A549 (cell line): ENCODE measurements at regions not wholly inside any gene's neighbourhood (a gene's known extent, or its start where the extent isn't known, plus 50 kb on each side); places are given as distances from the start of the nearest gene placed in this dataset.

ENCODE experiments used
- ATAC-seq, 2 experiments: fragments of 200-7000 bp in 1 of 2; fragments of >200 bp in 1 of 2; cut with Nextera tagmentation in 1 of 2; cut with Tn5 transposase in 1 of 2; 3 replicates each; pipeline versions ENCODE4 v1.8.0 to v1.9.1; 2018 to 2020; ENCODE audit warnings: mild to moderate bottlenecking in 1 of 2, moderate library complexity in 1 of 2
- CTCF ChIA-PET: fragments of 300-600 bp; sonication (Branson Sonifier 250); formaldehyde crosslinking; extraction: SDS; loops from one replicate; lab custom pipeline; 2021; ENCODE audit warnings: antibody characterized with exemption, inconsistent platforms; lab: Yijun Ruan, JAX
- POLR2A ChIA-PET: fragments of 350-600 bp; formaldehyde crosslinking; extraction: SDS; loops from one replicate; lab custom pipeline; 2021; ENCODE audit warnings: antibody characterized with exemption, inconsistent platforms; lab: Yijun Ruan, JAX
- DNase-seq, 2 experiments: peaks; one replicate each; pipeline versions ENCODE4 v3.0.0 to v3.0.0-alpha.2; 2011 to 2016; ENCODE audit warnings: low read depth in 1 of 2, low spot score in 1 of 2
- FAIRE-seq: peaks from 2 replicates; lab custom pipeline; 2011; peaks lifted over from hg19 to GRCh38; lab: Jason Lieb, UNC
- H3K27ac ChIP-seq, 2 experiments: fragments of >200 bp; sonication (Bioruptor Twin); formaldehyde crosslinking; 3 replicates each; pipeline ENCODE4 v1.5.1; 2016 to 2017
- H3K4me1 ChIP-seq: fragments of >200 bp; sonication (Bioruptor Twin); formaldehyde crosslinking; 3 replicates; pipeline ENCODE4 v1.6.1; 2016
- H3K4me2 ChIP-seq: fragments of >200 bp; sonication (Bioruptor Twin); formaldehyde crosslinking; 3 replicates; pipeline ENCODE4 v1.6.1; 2016
- H3K4me3 ChIP-seq: fragments of >200 bp; sonication (Bioruptor Twin); formaldehyde crosslinking; 3 replicates; pipeline ENCODE4 v1.5.1; 2016
- H3K9me3 ChIP-seq: fragments of >200 bp; sonication (Bioruptor Twin); formaldehyde crosslinking; 3 replicates; pipeline ENCODE4 v1.6.1; 2016
- CHD2 ChIP-seq: fragments of 150-350 bp; IDR thresholded peaks from 2 replicates; pipeline ENCODE4 v1.6.1; 2014; ENCODE audit warnings: low read length; ENCODE audit not compliant: partially characterized antibody
- EHMT2 ChIP-seq: fragments of 200-600 bp; sonication (generic); IDR thresholded peaks from 2 replicates; pipeline ENCODE4 v1.6.1; 2016; ENCODE audit warnings: antibody characterized with exemption, low read depth, mild to moderate bottlenecking, moderate library complexity
- ESRRA ChIP-seq: fragments of 150-350 bp; IDR thresholded peaks from 2 replicates; pipeline ENCODE4 v1.6.1; 2014; ENCODE audit warnings: mild to moderate bottlenecking, low read length, borderline replicate concordance
- HEYL ChIP-seq: fragments of 250-450 bp; sonication (Bioruptor Pico); IDR thresholded peaks from 2 replicates; pipeline ENCODE4 v1.8.0; 2021; ENCODE audit warnings: mild to moderate bottlenecking, moderate library complexity
- HOXA7 ChIP-seq: fragments of 250-450 bp; sonication (Bioruptor Pico); IDR thresholded peaks from 2 replicates; pipeline ENCODE4 v1.5.0; 2020; ENCODE audit warnings: mild to moderate bottlenecking, moderate library complexity
- HOXB13 ChIP-seq: fragments of 250-450 bp; sonication (Bioruptor Pico); IDR thresholded peaks from 2 replicates; pipeline ENCODE4 v1.5.0; 2020; ENCODE audit warnings: low read depth, mild to moderate bottlenecking, moderate library complexity
- HOXB5 ChIP-seq: fragments of 250-450 bp; sonication (Bioruptor Pico); IDR thresholded peaks from 2 replicates; pipeline ENCODE4 v1.5.0; 2020; ENCODE audit warnings: mild to moderate bottlenecking, moderate library complexity
- JUNB ChIP-seq: fragments of >200 bp; sonication (Bioruptor Twin); formaldehyde crosslinking; IDR thresholded peaks from 2 replicates; pipeline ENCODE4 v1.6.1; 2016
- KDM5A ChIP-seq: fragments of 200-600 bp; sonication (generic); IDR thresholded peaks from 2 replicates; pipeline ENCODE4 v1.6.1; 2016; ENCODE audit warnings: antibody characterized with exemption, mild to moderate bottlenecking
- MYC ChIP-seq: IDR thresholded peaks from 2 replicates; pipeline ENCODE4 v1.6.1; 2012; ENCODE audit warnings: mild to moderate bottlenecking, inconsistent platforms, low read length, improper control_type of control experiment, borderline replicate concordance
- NFE2L2 ChIP-seq: fragments of 150-350 bp; conservative IDR thresholded peaks from 2 replicates; pipeline ENCODE4 v1.6.1; 2014; ENCODE audit warnings: low read length
- RARB ChIP-seq: fragments of 250-450 bp; sonication (Bioruptor Pico); IDR thresholded peaks from 2 replicates; pipeline ENCODE4 v1.8.0; 2021; ENCODE audit warnings: mild to moderate bottlenecking, moderate library complexity
- RFX5 ChIP-seq: fragments of 450-650 bp; IDR thresholded peaks from 2 replicates; pipeline ENCODE4 v1.7.1; 2014; ENCODE audit warnings: antibody characterized with exemption, mild to moderate bottlenecking, moderate library complexity
- RNF2 ChIP-seq: fragments of 200-600 bp; sonication (generic); IDR thresholded peaks from 2 replicates; pipeline ENCODE4 v1.6.1; 2016; ENCODE audit warnings: low read depth, mild to moderate bottlenecking, antibody characterized with exemption, moderate library complexity, borderline replicate concordance
- SMC3 ChIP-seq: fragments of >200 bp; sonication (Bioruptor Twin); formaldehyde crosslinking; IDR thresholded peaks from 3 replicates; pipeline ENCODE4 v1.6.1; 2018; ENCODE audit warnings: inconsistent platforms
- ZFP36 ChIP-seq: fragments of 450-650 bp; IDR thresholded peaks from 2 replicates; pipeline ENCODE4 v1.6.1; 2014; ENCODE audit warnings: borderline replicate concordance; ENCODE audit not compliant: partially characterized antibody
- ZSCAN20 ChIP-seq: fragments of 250-450 bp; sonication (Bioruptor Pico); IDR thresholded peaks from 2 replicates; pipeline ENCODE4 v1.8.0; 2022; ENCODE audit warnings: mild to moderate bottlenecking, moderate library complexity
- WGBS: methylation state at CpG from one replicate; pipeline ENCODE4 v1.1.6; 2017; ENCODE audit errors: missing lambda C conversion rate; 5-methylcytosine and 5-hydroxymethylcytosine counted together
- TF ChIP-seq, protein P1 (sequence below): fragments of 250-450 bp; sonication (Bioruptor Pico); IDR thresholded peaks from 2 replicates; pipeline ENCODE4 v1.5.0; 2021; ENCODE audit warnings: mild to moderate bottlenecking, moderate library complexity, borderline replicate concordance
- TF ChIP-seq, protein P2 (sequence below): fragments of 450-650 bp; IDR thresholded peaks from 2 replicates; pipeline ENCODE4 v1.6.1; 2014; ENCODE audit warnings: antibody characterized with exemption
- TF ChIP-seq, protein P3 (sequence below): IDR thresholded peaks from 2 replicates; pipeline ENCODE4 v1.6.1; 2012
- TF ChIP-seq, protein P4 (sequence below): fragments of 250-450 bp; sonication (Bioruptor Pico); IDR thresholded peaks from 2 replicates; pipeline ENCODE4 v1.5.0; 2020; ENCODE audit warnings: low read depth, mild to moderate bottlenecking, moderate library complexity
- TF ChIP-seq, protein P5 (sequence below): fragments of 150-350 bp; IDR thresholded peaks from 2 replicates; pipeline ENCODE4 v1.6.1; 2014; ENCODE audit warnings: low read depth, mild to moderate bottlenecking, low read length
- TF ChIP-seq, protein P6 (sequence below): IDR thresholded peaks from 2 replicates; pipeline ENCODE4 v1.6.1; 2012; ENCODE audit warnings: low read depth, borderline replicate concordance

DNA sequence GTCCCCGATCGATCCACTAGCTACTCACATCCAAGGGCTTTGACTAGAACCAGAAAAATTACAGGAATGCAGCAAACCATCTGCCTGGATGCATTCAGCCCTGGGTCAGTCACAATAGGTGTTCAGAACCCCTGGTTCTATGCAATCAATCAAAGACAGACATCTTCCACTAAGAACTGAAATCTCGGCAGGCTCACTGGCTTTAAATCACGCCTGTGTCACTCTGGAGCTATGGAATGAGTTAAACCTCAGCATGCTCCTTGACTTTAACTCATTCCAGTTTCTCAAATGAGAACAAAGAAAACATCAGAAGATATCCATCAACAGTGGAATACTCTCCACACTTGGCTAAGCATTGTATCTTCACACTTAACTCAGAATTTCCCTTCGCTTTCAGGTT, 68.1 kb upstream of the SPTBN1 start (continued):
- TF ChIP-seq HEYL (CRISPR knock-in tag): no peak
- no peak for TF ChIP-seq ZFP36
- TF ChIP-seq, protein P1, sequence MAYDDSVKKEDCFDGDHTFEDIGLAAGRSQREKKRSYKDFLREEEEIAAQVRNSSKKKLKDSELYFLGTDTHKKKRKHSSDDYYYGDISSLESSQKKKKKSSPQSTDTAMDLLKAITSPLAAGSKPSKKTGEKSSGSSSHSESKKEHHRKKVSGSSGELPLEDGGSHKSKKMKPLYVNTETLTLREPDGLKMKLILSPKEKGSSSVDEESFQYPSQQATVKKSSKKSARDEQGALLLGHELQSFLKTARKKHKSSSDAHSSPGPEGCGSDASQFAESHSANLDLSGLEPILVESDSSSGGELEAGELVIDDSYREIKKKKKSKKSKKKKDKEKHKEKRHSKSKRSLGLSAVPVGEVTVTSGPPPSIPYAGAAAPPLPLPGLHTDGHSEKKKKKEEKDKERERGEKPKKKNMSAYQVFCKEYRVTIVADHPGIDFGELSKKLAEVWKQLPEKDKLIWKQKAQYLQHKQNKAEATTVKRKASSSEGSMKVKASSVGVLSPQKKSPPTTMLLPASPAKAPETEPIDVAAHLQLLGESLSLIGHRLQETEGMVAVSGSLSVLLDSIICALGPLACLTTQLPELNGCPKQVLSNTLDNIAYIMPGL (CRISPR knock-in tag): no peak
- TF ChIP-seq NFE2L2: no peak
- no peak for TF ChIP-seq JUNB

DNA sequence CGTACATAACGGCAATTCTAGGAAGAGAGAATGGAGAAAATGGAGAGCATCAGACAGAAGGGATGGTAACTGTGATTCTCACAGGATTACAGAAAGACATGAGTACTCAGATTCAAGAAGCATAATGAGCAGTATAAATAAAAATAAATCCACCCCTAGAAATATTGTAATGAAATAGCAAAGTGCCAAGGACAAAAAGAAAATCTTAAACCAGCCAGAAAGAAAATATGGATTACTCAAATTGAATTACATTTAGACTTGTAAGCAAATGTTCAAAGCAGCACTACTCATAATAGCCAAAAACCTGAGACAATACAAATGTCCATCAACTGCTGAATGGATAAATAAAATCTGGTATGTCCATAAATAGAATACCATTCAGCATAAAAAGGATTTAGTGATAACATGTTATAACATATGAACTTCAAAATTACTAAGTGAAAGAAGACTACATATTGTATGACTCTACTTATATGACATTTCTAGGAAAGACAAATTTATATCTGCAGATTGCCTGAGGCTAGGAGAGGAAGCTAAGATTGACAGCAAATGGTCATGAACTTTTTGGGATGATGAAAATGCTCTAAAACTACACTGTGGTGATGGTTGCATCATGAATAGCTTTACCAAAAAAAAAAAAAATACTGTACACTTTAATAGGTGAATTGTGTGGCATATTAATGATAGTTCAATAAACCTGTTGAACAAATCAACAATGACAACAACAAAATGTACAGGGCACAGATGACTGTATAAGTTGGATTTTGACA, 63.4 kb upstream of the SPTBN1 start:
- DNase-seq: no peak
- FAIRE-seq: no peak
- ChIA-PET CTCF (interaction anchor here (1.1 kb wide), 1 partner anchor 9 kb away, joined by 4 read pairs; no protein-coding TSS in a partner anchor), POLR2A (no interaction called here)
- 91% methylated on average over 2 of the region's 2 CpGs for WGBS
- no peaks in the 10 kb centered on the region for H3K4me1 ChIP-seq
- ATAC-seq: no peak
- H3K4me2 ChIP-seq: no peak overlapping the region
- H3K27ac ChIP-seq: no peak overlapping the region
- no peak overlapping the region for H3K4me3 ChIP-seq
- TF ChIP-seq, protein P2, sequence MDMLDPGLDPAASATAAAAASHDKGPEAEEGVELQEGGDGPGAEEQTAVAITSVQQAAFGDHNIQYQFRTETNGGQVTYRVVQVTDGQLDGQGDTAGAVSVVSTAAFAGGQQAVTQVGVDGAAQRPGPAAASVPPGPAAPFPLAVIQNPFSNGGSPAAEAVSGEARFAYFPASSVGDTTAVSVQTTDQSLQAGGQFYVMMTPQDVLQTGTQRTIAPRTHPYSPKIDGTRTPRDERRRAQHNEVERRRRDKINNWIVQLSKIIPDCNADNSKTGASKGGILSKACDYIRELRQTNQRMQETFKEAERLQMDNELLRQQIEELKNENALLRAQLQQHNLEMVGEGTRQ: no peak
- TF ChIP-seq RNF2 (no peak), KDM5A (no peak), ZSCAN20 (no peak)
- H3K9me3 ChIP-seq: no peaks in the 10 kb centered on the region

DNA sequence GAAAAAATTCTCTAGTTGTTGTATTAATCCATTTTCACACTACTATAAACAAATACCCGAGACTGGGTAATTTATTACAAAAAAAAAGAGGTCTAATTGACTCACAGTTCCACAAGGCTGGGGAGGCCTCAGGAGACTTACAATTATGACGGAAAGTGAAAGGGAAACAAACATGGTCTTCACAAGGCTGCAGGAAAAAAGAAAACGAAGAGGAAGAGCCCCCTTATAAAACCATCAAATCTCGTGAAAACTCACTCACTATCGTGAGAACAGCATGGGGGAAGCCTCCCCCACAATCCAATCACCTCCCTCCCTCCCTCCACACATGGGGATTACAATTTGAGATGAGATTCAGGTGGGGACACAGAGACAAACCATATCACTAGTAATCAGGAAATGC, 61.7 kb upstream of the SPTBN1 start:
- ChIA-PET CTCF (no interaction called here), POLR2A (no interaction called here)
- H3K4me3 ChIP-seq: no peak overlapping the region
- WGBS: 57% methylated on average over 5 of the region's 5 CpGs
- TF ChIP-seq, protein P3, sequence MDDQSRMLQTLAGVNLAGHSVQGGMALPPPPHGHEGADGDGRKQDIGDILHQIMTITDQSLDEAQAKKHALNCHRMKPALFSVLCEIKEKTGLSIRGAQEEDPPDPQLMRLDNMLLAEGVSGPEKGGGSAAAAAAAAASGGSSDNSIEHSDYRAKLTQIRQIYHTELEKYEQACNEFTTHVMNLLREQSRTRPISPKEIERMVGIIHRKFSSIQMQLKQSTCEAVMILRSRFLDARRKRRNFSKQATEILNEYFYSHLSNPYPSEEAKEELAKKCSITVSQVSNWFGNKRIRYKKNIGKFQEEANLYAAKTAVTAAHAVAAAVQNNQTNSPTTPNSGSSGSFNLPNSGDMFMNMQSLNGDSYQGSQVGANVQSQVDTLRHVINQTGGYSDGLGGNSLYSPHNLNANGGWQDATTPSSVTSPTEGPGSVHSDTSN: no peak
- TF ChIP-seq, protein P4, sequence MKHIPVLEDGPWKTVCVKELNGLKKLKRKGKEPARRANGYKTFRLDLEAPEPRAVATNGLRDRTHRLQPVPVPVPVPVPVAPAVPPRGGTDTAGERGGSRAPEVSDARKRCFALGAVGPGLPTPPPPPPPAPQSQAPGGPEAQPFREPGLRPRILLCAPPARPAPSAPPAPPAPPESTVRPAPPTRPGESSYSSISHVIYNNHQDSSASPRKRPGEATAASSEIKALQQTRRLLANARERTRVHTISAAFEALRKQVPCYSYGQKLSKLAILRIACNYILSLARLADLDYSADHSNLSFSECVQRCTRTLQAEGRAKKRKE (CRISPR knock-in tag): no peak
- FAIRE-seq (no peak), DNase-seq (no peak), ATAC-seq (no peak)
- no peaks in the 10 kb centered on the region for H3K4me1 ChIP-seq
- H3K9me3 ChIP-seq: no peaks in the 10 kb centered on the region
- no peak overlapping the region for H3K27ac ChIP-seq
- no peak overlapping the region for H3K4me2 ChIP-seq

DNA sequence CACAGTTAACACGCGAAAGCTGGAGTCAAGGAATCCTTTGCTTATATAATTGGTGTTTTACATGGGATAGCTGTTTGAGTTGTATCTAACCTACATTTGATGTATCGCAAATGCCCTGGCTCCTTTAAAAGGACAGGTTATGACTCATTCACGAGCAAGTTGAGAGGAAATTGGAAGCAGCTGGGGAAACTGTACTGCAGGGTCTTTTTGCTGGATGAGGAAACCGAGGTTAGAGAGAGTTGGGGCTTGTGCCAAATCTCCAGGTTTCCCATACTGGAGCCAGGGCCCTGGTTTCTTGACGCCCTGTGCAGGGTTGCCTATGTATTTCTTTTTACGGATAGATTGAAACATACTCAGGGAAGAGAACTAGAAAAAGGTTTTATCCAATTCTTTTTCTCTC, 60.0 kb upstream of the SPTBN1 start:
- ChIA-PET CTCF (interaction anchor here (0.6 to 1.4 kb wide), 3 partner anchors 12 to 232 kb away, joined by 3 to 5 read pairs (median 3); no protein-coding TSS in a partner anchor), POLR2A (no interaction called here)
- H3K4me3 ChIP-seq: no peak overlapping the region
- no peak for FAIRE-seq
- no peaks in the 10 kb centered on the region for H3K9me3 ChIP-seq
- no peak for DNase-seq
- H3K27ac ChIP-seq: no peak overlapping the region
- ATAC-seq: no peak
- no peak overlapping the region for H3K4me2 ChIP-seq
- 75% methylated on average over 7 of the region's 7 CpGs for WGBS
- no peaks in the 10 kb centered on the region for H3K4me1 ChIP-seq
- TF ChIP-seq RARB: no peak
- TF ChIP-seq CHD2: no peak
- TF ChIP-seq, protein P5, sequence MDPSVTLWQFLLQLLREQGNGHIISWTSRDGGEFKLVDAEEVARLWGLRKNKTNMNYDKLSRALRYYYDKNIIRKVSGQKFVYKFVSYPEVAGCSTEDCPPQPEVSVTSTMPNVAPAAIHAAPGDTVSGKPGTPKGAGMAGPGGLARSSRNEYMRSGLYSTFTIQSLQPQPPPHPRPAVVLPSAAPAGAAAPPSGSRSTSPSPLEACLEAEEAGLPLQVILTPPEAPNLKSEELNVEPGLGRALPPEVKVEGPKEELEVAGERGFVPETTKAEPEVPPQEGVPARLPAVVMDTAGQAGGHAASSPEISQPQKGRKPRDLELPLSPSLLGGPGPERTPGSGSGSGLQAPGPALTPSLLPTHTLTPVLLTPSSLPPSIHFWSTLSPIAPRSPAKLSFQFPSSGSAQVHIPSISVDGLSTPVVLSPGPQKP: no peak
- no peak for TF ChIP-seq MYC
- TF ChIP-seq HOXB13 (CRISPR knock-in tag): no peak
- no peak for TF ChIP-seq KDM5A
- TF ChIP-seq NFE2L2: no peak
- no peak for TF ChIP-seq HOXB5 (CRISPR knock-in tag)
- TF ChIP-seq JUNB: no peak
- no peak for TF ChIP-seq EHMT2
- TF ChIP-seq RFX5: no peak
- TF ChIP-seq, protein P6, sequence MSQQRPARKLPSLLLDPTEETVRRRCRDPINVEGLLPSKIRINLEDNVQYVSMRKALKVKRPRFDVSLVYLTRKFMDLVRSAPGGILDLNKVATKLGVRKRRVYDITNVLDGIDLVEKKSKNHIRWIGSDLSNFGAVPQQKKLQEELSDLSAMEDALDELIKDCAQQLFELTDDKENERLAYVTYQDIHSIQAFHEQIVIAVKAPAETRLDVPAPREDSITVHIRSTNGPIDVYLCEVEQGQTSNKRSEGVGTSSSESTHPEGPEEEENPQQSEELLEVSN: no peak
- TF ChIP-seq SMC3: no peak
- no peak for TF ChIP-seq HOXA7
- TF ChIP-seq ESRRA: no peak
- TF ChIP-seq, protein P2: no peak
